Colonic mucosa (tissue), 4 donors: ENCODE measurements at regions not wholly inside any gene's neighbourhood (a gene's known extent, or its start where the extent isn't known, plus 50 kb on each side); places are given as distances from the start of the nearest gene placed in this dataset.

Experiments used
- DNase-seq: peaks from one replicate; pipeline ENCODE4 v3.0.0-alpha.2; 2020
- H3K27ac ChIP-seq: fragments of 200-600 bp; one replicate; pipeline ENCODE4 v1.8.0; 2021
- H3K27me3 ChIP-seq: fragments of 200-600 bp; one replicate; pipeline ENCODE4 v1.8.0; 2021
- H3K36me3 ChIP-seq: fragments of 200-600 bp; one replicate; pipeline ENCODE4 v1.8.0; 2021
- H3K4me1 ChIP-seq: fragments of 200-600 bp; one replicate; pipeline ENCODE4 v1.8.0; 2021; ENCODE audit warnings: mild to moderate bottlenecking
- H3K4me3 ChIP-seq: fragments of 200-600 bp; one replicate; pipeline ENCODE4 v1.8.0; 2021
- H3K9ac ChIP-seq, 2 donors: one replicate each; pipeline ENCODE4 v1.7.0; 2013; ENCODE audit warnings: control low read depth in 2 of 2, low read depth in 2 of 2, low read length in 2 of 2
- H3K9me3 ChIP-seq: fragments of 200-600 bp; one replicate; pipeline ENCODE4 v1.8.0; 2021
- CTCF ChIP-seq: fragments of 200-600 bp; IDR thresholded peaks from one replicate; pipeline ENCODE4 v1.8.0; 2022; ENCODE audit warnings: antibody characterized with exemption, mild to moderate bottlenecking
- intact Hi-C: fragments of 100-400 bp; cut with DNase I; formaldehyde crosslinking; loops from one replicate; pipeline ENCODE4 v1.14.1; 2022
- donor health status: healthy.
- donor health status: DM: no; HTN: no; CAD: no.
- donor health status: DM: no; HTN: no; CAD: no.

- no peak overlapping the region for H3K27ac ChIP-seq
- H3K9ac ChIP-seq = no peak overlapping the region
- no peak for DNase-seq
- peak; percentile 45 for TF ChIP-seq CTCF
- H3K9me3 ChIP-seq = no peaks in the 10 kb centered on the region
- H3K27me3 ChIP-seq = no peaks in the 10 kb centered on the region
- H3K4me1 ChIP-seq = no peaks in the 10 kb centered on the region
- H3K4me3 ChIP-seq = no peak overlapping the region
- H3K36me3 ChIP-seq = no peaks in the 10 kb centered on the region
- intact Hi-C loops = no loop called here
Measured at GRCh38 chr12:77724367-77724957, 106.2 kb upstream of the NAV3 start.

- intact Hi-C loops = loop anchor here (2.0 kb wide), 1 partner anchor 201 kb away; no protein-coding TSS in a partner anchor
- H3K27ac ChIP-seq = no peak overlapping the region
- DNase-seq = no peak
- H3K27me3 ChIP-seq = no peaks in the 10 kb centered on the region
- no peaks in the 10 kb centered on the region for H3K9me3 ChIP-seq
- no peak for TF ChIP-seq CTCF
- H3K4me3 ChIP-seq = no peak overlapping the region
- no peaks in the 10 kb centered on the region for H3K36me3 ChIP-seq
- no peak overlapping the region for H3K9ac ChIP-seq
- no peaks in the 10 kb centered on the region for H3K4me1 ChIP-seq
Measured at GRCh38 chr12:77723308-77723707, 107.4 kb upstream of the NAV3 start.

GRCh38 chr12:77722536-77722935 is 108.2 kb upstream of the NAV3 start:
- no peak for TF ChIP-seq CTCF
- Histone ChIP-seq H3K27me3 (no peaks in the 10 kb centered on the region), H3K4me1 (no peaks in the 10 kb centered on the region), H3K9ac (no peak overlapping the region), H3K36me3 (no peaks in the 10 kb centered on the region), H3K27ac (no peak overlapping the region), H3K9me3 (no peaks in the 10 kb centered on the region), H3K4me3 (no peak overlapping the region)
- DNase-seq = no peak
- intact Hi-C loops = loop anchor here (2.0 kb wide), 1 partner anchor 202 kb away; no protein-coding TSS in a partner anchor

GRCh38 chr12:77720258-77720657 is 110.4 kb upstream of the NAV3 start:
- Histone ChIP-seq H3K36me3 (no peaks in the 10 kb centered on the region), H3K4me3 (no peak overlapping the region), H3K27me3 (no peaks in the 10 kb centered on the region), H3K9ac (no peak overlapping the region), H3K4me1 (no peaks in the 10 kb centered on the region), H3K27ac (no peak overlapping the region), H3K9me3 (no peaks in the 10 kb centered on the region)
- DNase-seq = no peak
- no peak for TF ChIP-seq CTCF
- intact Hi-C loops = no loop called here

- Histone ChIP-seq H3K9me3 (no peaks in the 10 kb centered on the region), H3K27ac (no peak overlapping the region)
- intact Hi-C loops = no loop called here
Measured at GRCh38 chr12:77710209-77710608, 120.5 kb upstream of the NAV3 start.

More at GRCh38 chr12:77710209-77710608, 120.5 kb upstream of the NAV3 start:
- Histone ChIP-seq H3K9ac (no peak overlapping the region), H3K4me1 (no peaks in the 10 kb centered on the region), H3K27me3 (no peaks in the 10 kb centered on the region), H3K4me3 (no peak overlapping the region), H3K36me3 (no peaks in the 10 kb centered on the region)
- no peak for DNase-seq
- no peak for TF ChIP-seq CTCF
